ENCODE measurements at regions not wholly inside any gene's neighbourhood (a gene's known extent, or its start where the extent isn't known, plus 50 kb on each side); places are given as distances from the start of the nearest gene placed in this dataset.

- no peak for TF ChIP-seq CTCF (IDR thresholded peaks at IDR 0.05; ENCODE audit: poor library complexity)
- TF ChIP-seq EZH2phosphoT487 (IDR thresholded peaks at IDR 0.05; ENCODE audit: low read depth, severe bottlenecking, unreplicated experiment): no peak
These were observed 611.9 kb downstream of the DHX35 start for GRCh38 chr20:39574061-39574460.
